ENCODE measurements at regions not wholly inside any gene's neighbourhood (a gene's known extent, or its start where the extent isn't known, plus 50 kb on each side); places are given as distances from the start of the nearest gene placed in this dataset.

DNA sequence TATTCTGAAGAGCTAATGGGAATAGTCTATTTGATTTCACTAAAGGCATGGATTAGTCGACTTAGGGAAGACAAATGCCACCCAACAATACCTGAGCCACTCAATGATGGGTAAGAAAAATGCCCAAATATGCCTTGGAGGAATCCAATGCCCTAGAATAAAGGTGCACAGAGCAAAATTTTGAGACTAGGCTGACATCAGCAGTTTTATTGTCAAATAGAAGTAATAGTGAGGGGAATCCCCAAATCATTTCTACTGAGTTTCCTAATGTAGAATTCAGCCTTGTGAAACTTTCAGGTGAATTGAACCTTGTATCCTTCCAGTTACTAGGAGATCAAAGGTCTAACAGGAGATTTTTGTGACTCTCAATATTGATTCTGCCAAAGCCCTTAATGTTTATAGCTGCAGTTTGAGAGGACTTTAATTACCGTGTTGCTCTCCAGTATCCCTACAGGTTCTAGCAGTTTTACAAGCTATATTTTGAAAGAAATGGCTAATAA is 50.8 kb upstream of the THSD7B start:
- TF ChIP-seq CTCF (IDR thresholded peaks at IDR 0.05), result no peak
- TF ChIP-seq POLR2A (IDR thresholded peaks at IDR 0.05), result no peak

Measured in right lobe of liver (tissue), 4 donors.